ENCODE measurements at regions not wholly inside any gene's neighbourhood (a gene's known extent, or its start where the extent isn't known, plus 50 kb on each side); places are given as distances from the start of the nearest gene placed in this dataset.

- no peak for TF ChIP-seq CTCF (conservative IDR thresholded peaks at IDR 0.05 in 1 of 2, IDR thresholded peaks at IDR 0.05 in 1 of 2; ENCODE audit: extremely low read depth in 1 of 2, insufficient read depth in 1 of 2, low read depth in 1 of 2, low read length in 2 of 2)
- TF ChIP-seq EZH2 (IDR thresholded peaks at IDR 0.05; ENCODE audit: borderline replicate concordance, low read length) = no peak
These were observed 134.1 kb upstream of the CEP162 start for GRCh38 chr6:84361372-84362192.

Measured in mammary epithelial cell (primary cell).